ENCODE measurements at regions not wholly inside any gene's neighbourhood (a gene's known extent, or its start where the extent isn't known, plus 50 kb on each side); places are given as distances from the start of the nearest gene placed in this dataset.

GRCh38 chr3:80050826-80051601, 283.2 kb upstream of the ROBO1 start:
- DNase-seq (peak in 1 of 5 donors; percentile 64), ATAC-seq (peak in 1 of 4 donors; percentile 27)
- Histone ChIP-seq H3K36me3 (no peaks in the 10 kb centered on the region), H3K4me1 (no peaks in the 10 kb centered on the region), H3K27me3 (no peaks in the 10 kb centered on the region), H3K9me3 (peaks cover 0 to 3% (median 0%) of the 10 kb centered on the region in 12 donors), H3K4me3 (no peak overlapping the region), H3K27ac (no peak overlapping the region)
- 79 to 86% (median 82%) methylated on average over 16 to 34 of the region's 34 CpGs for WGBS, 4 donors
- intact Hi-C loops (cut with DNase I), result no loop called here
- no peak for TF ChIP-seq POLR2A (IDR thresholded peaks at IDR 0.05)
- no peak for TF ChIP-seq CTCF (IDR thresholded peaks at IDR 0.05)

- DNase-seq (no peak), ATAC-seq (no peak)
- intact Hi-C loops (cut with DNase I), result no loop called here
- no peak for TF ChIP-seq CTCF (IDR thresholded peaks at IDR 0.05)
- TF ChIP-seq POLR2A (IDR thresholded peaks at IDR 0.05), result no peak
- H3K36me3 ChIP-seq, result no peaks in the 10 kb centered on the region
- no peak overlapping the region for H3K4me3 ChIP-seq
- H3K27ac ChIP-seq, result no peak overlapping the region
- H3K9me3 ChIP-seq, result peaks cover 0 to 3% (median 0%) of the 10 kb centered on the region in 12 donors
- H3K27me3 ChIP-seq, result no peaks in the 10 kb centered on the region
- no peaks in the 10 kb centered on the region for H3K4me1 ChIP-seq
- 79 to 84% (median 82%) methylated on average over 4 of the region's 4 CpGs for WGBS, 4 donors
Observed at GRCh38 chr3:80043226-80043625, 275.4 kb upstream of the ROBO1 start.

- DNase-seq (no peak), ATAC-seq (no peak)
- Histone ChIP-seq H3K36me3 (no peaks in the 10 kb centered on the region), H3K4me3 (no peak overlapping the region), H3K9me3 (no peaks in the 10 kb centered on the region), H3K4me1 (no peaks in the 10 kb centered on the region), H3K27ac (no peak overlapping the region), H3K27me3 (no peaks in the 10 kb centered on the region)
- no peak for TF ChIP-seq POLR2A (IDR thresholded peaks at IDR 0.05)
- no peak for TF ChIP-seq CTCF (IDR thresholded peaks at IDR 0.05)
- intact Hi-C loops (cut with DNase I), result no loop called here
- 54 to 67% (median 58%) methylated on average over 2 of the region's 2 CpGs for WGBS, 4 donors
Observed at GRCh38 chr3:80040067-80040466, 272.3 kb upstream of the ROBO1 start.

GRCh38 chr3:80036176-80036575, 268.4 kb upstream of the ROBO1 start:
- no peak overlapping the region for H3K27ac ChIP-seq
- ATAC-seq, result no peak
- no peak for TF ChIP-seq POLR2A (IDR thresholded peaks at IDR 0.05)
- TF ChIP-seq CTCF (IDR thresholded peaks at IDR 0.05), result no peak
- H3K4me1 ChIP-seq, result no peaks in the 10 kb centered on the region
- no peaks in the 10 kb centered on the region for H3K36me3 ChIP-seq
- no peaks in the 10 kb centered on the region for H3K27me3 ChIP-seq
- DNase-seq, result no peak
- H3K9me3 ChIP-seq, result no peaks in the 10 kb centered on the region
- intact Hi-C loops (cut with DNase I), result no loop called here
- no peak overlapping the region for H3K4me3 ChIP-seq

Measured in heart left ventricle (tissue), 16 donors.